K562 (cell line): ENCODE measurements at regions not wholly inside any gene's neighbourhood (a gene's known extent, or its start where the extent isn't known, plus 50 kb on each side); places are given as distances from the start of the nearest gene placed in this dataset.

ENCODE experiments used
- ARHGAP35 ChIP-seq: fragments of 450-650 bp; IDR thresholded peaks from 2 replicates; pipeline ENCODE4 v1.6.1; 2018; ENCODE audit not compliant: partially characterized antibody
- ARID2 ChIP-seq: fragments of 450-650 bp; IDR thresholded peaks from 2 replicates; pipeline ENCODE4 v1.6.1; 2017; ENCODE audit warnings: antibody characterized with exemption, mild to moderate bottlenecking
- CREB3 ChIP-seq: fragments of 450-650 bp; conservative IDR thresholded peaks from 2 replicates; pipeline ENCODE4 v1.6.1; 2016; ENCODE audit warnings: missing genetic modification characterization, low read depth, mild to moderate bottlenecking, missing compliant biosample characterization, moderate library complexity
- HCFC1 ChIP-seq: IDR thresholded peaks from 2 replicates; pipeline ENCODE4 v1.6.1; 2012; ENCODE audit warnings: low read depth, low read length, improper control_type of control experiment
- HDAC8 ChIP-seq: fragments of 450-650 bp; IDR thresholded peaks from 2 replicates; pipeline ENCODE4 v1.6.1; 2016; ENCODE audit warnings: mild to moderate bottlenecking, missing genetic modification characterization, moderate library complexity, missing compliant biosample characterization
- HIVEP1 ChIP-seq: fragments of 250-450 bp; sonication (Bioruptor Pico); IDR thresholded peaks from 2 replicates; pipeline ENCODE4 v1.4.0; 2020; ENCODE audit warnings: mild to moderate bottlenecking
- MEF2A ChIP-seq: IDR thresholded peaks from 2 replicates; pipeline ENCODE4 v1.6.1; 2011; ENCODE audit warnings: low read depth, mild to moderate bottlenecking, low read length, moderate library complexity; ENCODE audit not compliant: control insufficient read depth
- PCBP1 ChIP-seq: fragments of 200-400 bp; formaldehyde crosslinking; IDR thresholded peaks from 2 replicates; pipeline ENCODE4 v1.6.1; 2018; ENCODE audit warnings: mild to moderate bottlenecking, low read depth, low read length; ENCODE audit not compliant: poor library complexity, severe bottlenecking
- RAD51 ChIP-seq: fragments of 450-650 bp; IDR thresholded peaks from 2 replicates; pipeline ENCODE4 v1.7.1; 2016; ENCODE audit warnings: low read depth, mild to moderate bottlenecking, borderline replicate concordance
- SNRNP70 ChIP-seq: fragments of 200-400 bp; formaldehyde crosslinking; optimal IDR thresholded peaks from 2 replicates; pipeline ENCODE3; 2017; ENCODE audit warnings: low read depth, low read length
- TAF9B ChIP-seq: fragments of 450-650 bp; IDR thresholded peaks from 2 replicates; pipeline ENCODE4 v1.6.1; 2018; ENCODE audit warnings: mild to moderate bottlenecking; ENCODE audit not compliant: partially characterized antibody
- TCF7 ChIP-seq: sonication (generic); IDR thresholded peaks from 2 replicates; pipeline ENCODE4 v1.6.1; 2016; ENCODE audit warnings: antibody characterized with exemption, borderline replicate concordance
- ZNF589 ChIP-seq: fragments of 200-800 bp; sonication (Bioruptor generic); IDR thresholded peaks from 2 replicates; pipeline ENCODE4 v1.6.1; 2016; ENCODE audit warnings: low read depth, missing genetic modification characterization, missing compliant biosample characterization
- ZNF695 ChIP-seq: fragments of 450-650 bp; formaldehyde crosslinking; IDR thresholded peaks from 2 replicates; pipeline ENCODE4 v1.4.0; 2020; ENCODE audit warnings: mild to moderate bottlenecking, moderate library complexity
- ZNF79 ChIP-seq: fragments of 250-450 bp; sonication (Bioruptor Pico); IDR thresholded peaks from 2 replicates; pipeline ENCODE4 v1.4.0; 2020; ENCODE audit warnings: low read depth, mild to moderate bottlenecking, moderate library complexity
- TF ChIP-seq, protein P1 (sequence below): fragments of 200-400 bp; formaldehyde crosslinking; IDR thresholded peaks from 2 replicates; pipeline ENCODE4 v1.6.1; 2017; ENCODE audit warnings: mild to moderate bottlenecking, low read depth, low read length, moderate library complexity
- TF ChIP-seq, protein P2 (sequence below): fragments of 200-800 bp; sonication (Bioruptor generic); IDR thresholded peaks from 2 replicates; pipeline ENCODE4 v1.6.1; 2017; ENCODE audit warnings: missing genetic modification characterization, missing compliant biosample characterization
- TF ChIP-seq, protein P3 (sequence below), 3 experiments: IDR thresholded peaks in 2 of 3; conservative IDR thresholded peaks in 1 of 3; 2 replicates each; pipeline ENCODE4 v1.5.1; 2011 to 2012; ENCODE audit warnings: low read length in 3 of 3, mild to moderate bottlenecking in 3 of 3, control low read depth in 2 of 3, improper control_type of control experiment in 1 of 3, inconsistent platforms in 1 of 3, low read depth in 1 of 3, mixed read lengths in 1 of 3, moderate library complexity in 1 of 3; ENCODE audit not compliant: insufficient read depth in 2 of 3

DNA sequence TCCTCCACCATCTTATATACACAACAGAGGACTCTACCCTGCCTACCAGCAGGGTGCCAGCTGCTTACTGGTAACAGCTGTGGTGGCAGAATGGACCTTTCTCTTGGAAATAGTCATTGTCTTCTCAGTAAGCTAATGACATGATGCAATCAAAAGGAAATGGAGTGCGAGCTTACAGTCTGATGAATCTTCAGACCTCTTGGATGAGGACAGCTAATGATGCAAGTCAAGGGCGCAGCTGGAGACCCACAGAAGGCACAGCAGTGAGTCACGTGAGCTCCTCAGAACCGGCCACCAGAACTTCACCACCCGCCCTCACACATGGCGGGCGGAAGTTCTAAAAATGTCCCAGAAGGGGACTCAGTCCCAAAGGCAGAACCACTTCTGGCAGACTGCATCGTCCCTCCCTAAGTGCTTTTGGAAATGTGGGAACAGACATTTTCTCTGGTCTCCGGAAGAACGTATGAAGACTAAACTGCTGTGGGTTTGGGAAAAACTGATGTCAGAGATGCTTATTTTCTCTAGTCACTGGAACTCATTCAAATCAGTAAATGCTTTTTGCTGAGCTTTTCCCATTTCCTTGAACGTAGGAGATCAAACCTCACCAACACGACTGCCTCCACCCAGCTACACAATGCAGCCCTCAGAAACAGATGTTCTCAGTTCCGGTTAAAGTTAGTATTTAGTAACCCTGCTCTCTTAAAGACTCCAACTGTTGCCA lies 96.4 kb downstream of the FAS start (continued):
- TF ChIP-seq ZNF79 (CRISPR knock-in tag) (no peak), TAF9B (no peak), CREB3 (no peak; the same call in 1 of the 2 replicates), HIVEP1 (0 out of 2 replicates have a peak, but pooled peaks have one; percentile 29), RAD51 (peak; percentile 50; the same call in 1 of the 2 replicates), TCF7 (no peak), ZNF589 (peak; percentile 71), SNRNP70 (no peak), PCBP1 (no peak), MEF2A (no peak), HCFC1 (no peak), HDAC8 (tag) (no peak), ZNF695 (CRISPR knock-in tag) (no peak), ARHGAP35 (no peak), ARID2 (no peak)
- TF ChIP-seq, protein P1, sequence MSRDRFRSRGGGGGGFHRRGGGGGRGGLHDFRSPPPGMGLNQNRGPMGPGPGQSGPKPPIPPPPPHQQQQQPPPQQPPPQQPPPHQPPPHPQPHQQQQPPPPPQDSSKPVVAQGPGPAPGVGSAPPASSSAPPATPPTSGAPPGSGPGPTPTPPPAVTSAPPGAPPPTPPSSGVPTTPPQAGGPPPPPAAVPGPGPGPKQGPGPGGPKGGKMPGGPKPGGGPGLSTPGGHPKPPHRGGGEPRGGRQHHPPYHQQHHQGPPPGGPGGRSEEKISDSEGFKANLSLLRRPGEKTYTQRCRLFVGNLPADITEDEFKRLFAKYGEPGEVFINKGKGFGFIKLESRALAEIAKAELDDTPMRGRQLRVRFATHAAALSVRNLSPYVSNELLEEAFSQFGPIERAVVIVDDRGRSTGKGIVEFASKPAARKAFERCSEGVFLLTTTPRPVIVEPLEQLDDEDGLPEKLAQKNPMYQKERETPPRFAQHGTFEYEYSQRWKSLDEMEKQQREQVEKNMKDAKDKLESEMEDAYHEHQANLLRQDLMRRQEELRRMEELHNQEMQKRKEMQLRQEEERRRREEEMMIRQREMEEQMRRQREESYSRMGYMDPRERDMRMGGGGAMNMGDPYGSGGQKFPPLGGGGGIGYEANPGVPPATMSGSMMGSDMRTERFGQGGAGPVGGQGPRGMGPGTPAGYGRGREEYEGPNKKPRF = no peak
- TF ChIP-seq, protein P2, sequence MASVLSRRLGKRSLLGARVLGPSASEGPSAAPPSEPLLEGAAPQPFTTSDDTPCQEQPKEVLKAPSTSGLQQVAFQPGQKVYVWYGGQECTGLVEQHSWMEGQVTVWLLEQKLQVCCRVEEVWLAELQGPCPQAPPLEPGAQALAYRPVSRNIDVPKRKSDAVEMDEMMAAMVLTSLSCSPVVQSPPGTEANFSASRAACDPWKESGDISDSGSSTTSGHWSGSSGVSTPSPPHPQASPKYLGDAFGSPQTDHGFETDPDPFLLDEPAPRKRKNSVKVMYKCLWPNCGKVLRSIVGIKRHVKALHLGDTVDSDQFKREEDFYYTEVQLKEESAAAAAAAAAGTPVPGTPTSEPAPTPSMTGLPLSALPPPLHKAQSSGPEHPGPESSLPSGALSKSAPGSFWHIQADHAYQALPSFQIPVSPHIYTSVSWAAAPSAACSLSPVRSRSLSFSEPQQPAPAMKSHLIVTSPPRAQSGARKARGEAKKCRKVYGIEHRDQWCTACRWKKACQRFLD (CRISPR knock-in tag) = no peak; the same call in 1 of the 2 replicates
- TF ChIP-seq, protein P3, sequence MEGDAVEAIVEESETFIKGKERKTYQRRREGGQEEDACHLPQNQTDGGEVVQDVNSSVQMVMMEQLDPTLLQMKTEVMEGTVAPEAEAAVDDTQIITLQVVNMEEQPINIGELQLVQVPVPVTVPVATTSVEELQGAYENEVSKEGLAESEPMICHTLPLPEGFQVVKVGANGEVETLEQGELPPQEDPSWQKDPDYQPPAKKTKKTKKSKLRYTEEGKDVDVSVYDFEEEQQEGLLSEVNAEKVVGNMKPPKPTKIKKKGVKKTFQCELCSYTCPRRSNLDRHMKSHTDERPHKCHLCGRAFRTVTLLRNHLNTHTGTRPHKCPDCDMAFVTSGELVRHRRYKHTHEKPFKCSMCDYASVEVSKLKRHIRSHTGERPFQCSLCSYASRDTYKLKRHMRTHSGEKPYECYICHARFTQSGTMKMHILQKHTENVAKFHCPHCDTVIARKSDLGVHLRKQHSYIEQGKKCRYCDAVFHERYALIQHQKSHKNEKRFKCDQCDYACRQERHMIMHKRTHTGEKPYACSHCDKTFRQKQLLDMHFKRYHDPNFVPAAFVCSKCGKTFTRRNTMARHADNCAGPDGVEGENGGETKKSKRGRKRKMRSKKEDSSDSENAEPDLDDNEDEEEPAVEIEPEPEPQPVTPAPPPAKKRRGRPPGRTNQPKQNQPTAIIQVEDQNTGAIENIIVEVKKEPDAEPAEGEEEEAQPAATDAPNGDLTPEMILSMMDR (IDR thresholded peaks at IDR 0.05 in 2 of 3, conservative IDR thresholded peaks at IDR 0.05 in 1 of 3; ENCODE audit: insufficient read depth in 2 of 3, low read depth in 1 of 3, low read length in 3 of 3) = no peak
